ENCODE measurements at regions not wholly inside any gene's neighbourhood (a gene's known extent, or its start where the extent isn't known, plus 50 kb on each side); places are given as distances from the start of the nearest gene placed in this dataset.

DNA sequence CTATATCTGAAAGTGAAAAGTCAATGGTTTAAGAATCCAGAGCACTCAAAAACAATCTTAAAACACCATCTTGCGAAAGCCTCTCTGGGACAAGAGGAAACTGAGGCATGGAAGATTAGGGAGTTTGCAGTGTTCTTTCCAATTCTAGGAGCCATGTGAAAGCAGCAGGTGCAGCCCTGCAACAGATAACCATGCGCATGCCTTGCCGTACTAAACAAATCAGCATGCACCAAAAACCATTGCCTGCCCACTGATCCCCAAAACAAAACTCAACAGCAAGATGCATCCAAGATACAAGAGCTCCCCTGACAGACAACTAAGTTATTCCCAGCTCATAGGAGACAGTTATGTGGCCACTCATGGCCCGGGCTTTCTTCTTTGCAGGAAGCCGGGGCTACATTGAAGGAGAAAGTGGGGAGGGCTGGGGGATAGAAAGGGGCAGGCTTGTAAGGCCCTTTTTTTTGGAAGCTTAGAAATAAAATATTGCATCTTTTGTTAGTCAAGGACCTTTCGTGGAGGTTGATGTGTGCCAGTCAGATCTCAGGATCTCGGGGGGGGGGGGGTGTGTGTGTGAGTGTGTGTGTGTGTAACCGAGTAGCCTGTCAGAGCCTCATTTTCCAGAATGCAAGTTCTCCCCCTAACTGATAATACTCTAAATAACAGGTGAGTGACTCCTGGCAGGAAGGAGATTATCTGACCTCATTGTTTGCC is 178.4 kb downstream of the MBOAT1 start (continued):
- no peak for TF ChIP-seq OVOL3 (tag by site-specific recombination; IDR thresholded peaks at IDR 0.05)
- no peak for TF ChIP-seq ZNF302 (tag by site-specific recombination; IDR thresholded peaks at IDR 0.05; ENCODE audit: low read depth)
- TF ChIP-seq, protein P1, sequence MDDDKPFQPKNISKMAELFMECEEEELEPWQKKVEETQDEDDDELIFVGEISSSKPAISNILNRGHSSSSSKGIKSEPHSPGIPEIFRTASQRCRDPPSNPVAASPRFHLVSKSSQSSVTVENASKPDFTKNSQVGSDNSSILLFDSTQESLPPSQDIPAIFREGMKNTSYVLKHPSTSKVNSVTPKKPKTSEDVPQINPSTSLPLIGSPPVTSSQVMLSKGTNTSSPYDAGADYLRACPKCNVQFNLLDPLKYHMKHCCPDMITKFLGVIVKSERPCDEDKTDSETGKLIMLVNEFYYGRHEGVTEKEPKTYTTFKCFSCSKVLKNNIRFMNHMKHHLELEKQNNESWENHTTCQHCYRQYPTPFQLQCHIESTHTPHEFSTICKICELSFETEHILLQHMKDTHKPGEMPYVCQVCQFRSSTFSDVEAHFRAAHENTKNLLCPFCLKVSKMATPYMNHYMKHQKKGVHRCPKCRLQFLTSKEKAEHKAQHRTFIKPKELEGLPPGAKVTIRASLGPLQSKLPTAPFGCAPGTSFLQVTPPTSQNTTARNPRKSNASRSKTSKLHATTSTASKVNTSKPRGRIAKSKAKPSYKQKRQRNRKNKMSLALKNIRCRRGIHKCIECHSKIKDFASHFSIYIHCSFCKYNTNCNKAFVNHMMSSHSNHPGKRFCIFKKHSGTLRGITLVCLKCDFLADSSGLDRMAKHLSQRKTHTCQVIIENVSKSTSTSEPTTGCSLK (tag by site-specific recombination; IDR thresholded peaks at IDR 0.05) = no peak
- no peak for TF ChIP-seq ZNF37A (tag by site-specific recombination; IDR thresholded peaks at IDR 0.05)
- no peak for TF ChIP-seq ZNF140 (tag by site-specific recombination; IDR thresholded peaks at IDR 0.05)
- no peak for TF ChIP-seq ZNF138 (tag by site-specific recombination; IDR thresholded peaks at IDR 0.05; ENCODE audit: borderline replicate concordance)

DNA sequence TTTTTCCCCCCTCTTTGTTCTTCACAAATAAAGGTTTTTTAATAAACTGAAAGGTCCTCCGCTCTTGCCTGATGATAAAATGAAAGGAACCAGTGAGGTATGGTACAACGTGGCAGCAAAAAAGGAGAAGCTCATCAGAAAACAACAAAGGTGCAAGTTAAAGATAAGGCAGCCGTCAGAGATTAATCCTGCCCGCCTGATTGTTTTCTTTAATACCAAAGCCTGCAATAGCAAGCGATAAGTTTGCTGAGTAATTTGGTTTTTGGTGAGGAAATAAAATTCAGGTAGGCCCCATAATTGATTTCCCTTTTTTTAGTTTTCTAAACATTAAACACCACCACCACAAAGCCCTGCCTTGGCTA is 177.9 kb downstream of the MBOAT1 start:
- POLR2A ChIA-PET = no interaction called here
- no peaks in the 10 kb centered on the region for H3K4me1 ChIP-seq (ENCODE audit: control insufficient read depth, insufficient read depth, low read length)

DNA sequence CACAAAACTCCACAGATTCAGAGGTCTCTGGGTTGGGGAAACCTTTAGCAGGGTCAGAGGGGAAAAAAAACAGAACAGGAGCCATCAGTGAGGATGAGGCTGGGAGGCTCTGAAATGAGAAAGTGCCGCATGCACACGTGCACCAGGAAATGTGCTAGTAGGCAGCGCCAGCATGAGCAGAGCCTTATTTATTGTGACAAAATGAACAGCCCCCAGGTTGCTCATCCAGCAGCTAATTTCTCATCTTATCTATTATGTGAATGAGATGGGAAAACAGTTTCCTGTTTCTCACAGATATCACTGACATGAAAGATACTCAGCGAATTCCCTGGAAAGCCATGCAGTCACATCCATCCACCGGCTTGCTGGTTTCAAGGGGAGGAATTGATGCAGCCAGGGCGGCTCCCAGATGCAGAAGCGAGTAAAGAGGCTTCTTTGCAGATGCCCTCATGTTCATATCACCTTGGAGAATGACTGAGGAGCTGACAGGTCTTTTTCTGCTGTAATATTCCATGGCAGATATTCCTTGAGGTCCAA is 176.1 kb downstream of the MBOAT1 start:
- Histone ChIP-seq H3K27ac (ENCODE audit: extremely low read depth, low read depth, low read length) (no peak overlapping the region), H3K4me1 (ENCODE audit: control insufficient read depth, insufficient read depth, low read length) (no peaks in the 10 kb centered on the region), H3K36me3 (ENCODE audit: control insufficient read depth in 2 of 2, insufficient read depth in 1 of 2, low read length in 2 of 2) (no peaks in the 10 kb centered on the region), H3K9me3 (ENCODE audit: control insufficient read depth, insufficient read depth, low read depth, low read length) (no peaks in the 10 kb centered on the region), H3K4me3 (ENCODE audit: low read depth, low read length) (no peak overlapping the region)
- POLR2A ChIA-PET = no interaction called here
- CTCF ChIA-PET = interaction anchor here (0.6 to 1.1 kb wide), 2 partner anchors 21 to 408 kb away, joined by 3 to 6 read pairs; no protein-coding TSS in a partner anchor
- TF ChIP-seq, protein P2, sequence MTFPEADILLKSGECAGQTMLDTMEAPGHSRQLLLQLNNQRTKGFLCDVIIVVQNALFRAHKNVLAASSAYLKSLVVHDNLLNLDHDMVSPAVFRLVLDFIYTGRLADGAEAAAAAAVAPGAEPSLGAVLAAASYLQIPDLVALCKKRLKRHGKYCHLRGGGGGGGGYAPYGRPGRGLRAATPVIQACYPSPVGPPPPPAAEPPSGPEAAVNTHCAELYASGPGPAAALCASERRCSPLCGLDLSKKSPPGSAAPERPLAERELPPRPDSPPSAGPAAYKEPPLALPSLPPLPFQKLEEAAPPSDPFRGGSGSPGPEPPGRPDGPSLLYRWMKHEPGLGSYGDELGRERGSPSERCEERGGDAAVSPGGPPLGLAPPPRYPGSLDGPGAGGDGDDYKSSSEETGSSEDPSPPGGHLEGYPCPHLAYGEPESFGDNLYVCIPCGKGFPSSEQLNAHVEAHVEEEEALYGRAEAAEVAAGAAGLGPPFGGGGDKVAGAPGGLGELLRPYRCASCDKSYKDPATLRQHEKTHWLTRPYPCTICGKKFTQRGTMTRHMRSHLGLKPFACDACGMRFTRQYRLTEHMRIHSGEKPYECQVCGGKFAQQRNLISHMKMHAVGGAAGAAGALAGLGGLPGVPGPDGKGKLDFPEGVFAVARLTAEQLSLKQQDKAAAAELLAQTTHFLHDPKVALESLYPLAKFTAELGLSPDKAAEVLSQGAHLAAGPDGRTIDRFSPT (tag by site-specific recombination; IDR thresholded peaks at IDR 0.05) = no peak
- TF ChIP-seq YY1 (tag by site-specific recombination; IDR thresholded peaks at IDR 0.05) = no peak
- no peak for TF ChIP-seq ZNF302 (tag by site-specific recombination; IDR thresholded peaks at IDR 0.05; ENCODE audit: low read depth)
- TF ChIP-seq, protein P3, sequence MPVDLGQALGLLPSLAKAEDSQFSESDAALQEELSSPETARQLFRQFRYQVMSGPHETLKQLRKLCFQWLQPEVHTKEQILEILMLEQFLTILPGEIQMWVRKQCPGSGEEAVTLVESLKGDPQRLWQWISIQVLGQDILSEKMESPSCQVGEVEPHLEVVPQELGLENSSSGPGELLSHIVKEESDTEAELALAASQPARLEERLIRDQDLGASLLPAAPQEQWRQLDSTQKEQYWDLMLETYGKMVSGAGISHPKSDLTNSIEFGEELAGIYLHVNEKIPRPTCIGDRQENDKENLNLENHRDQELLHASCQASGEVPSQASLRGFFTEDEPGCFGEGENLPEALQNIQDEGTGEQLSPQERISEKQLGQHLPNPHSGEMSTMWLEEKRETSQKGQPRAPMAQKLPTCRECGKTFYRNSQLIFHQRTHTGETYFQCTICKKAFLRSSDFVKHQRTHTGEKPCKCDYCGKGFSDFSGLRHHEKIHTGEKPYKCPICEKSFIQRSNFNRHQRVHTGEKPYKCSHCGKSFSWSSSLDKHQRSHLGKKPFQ (tag by site-specific recombination; IDR thresholded peaks at IDR 0.05) = no peak
- TF ChIP-seq ZNF155 (tag by site-specific recombination; IDR thresholded peaks at IDR 0.05) = no peak
- no peak for TF ChIP-seq ZNF514 (tag by site-specific recombination; IDR thresholded peaks at IDR 0.05)
- no peak for TF ChIP-seq ZNF610 (tag by site-specific recombination; IDR thresholded peaks at IDR 0.05; ENCODE audit: borderline replicate concordance)
- no peak for TF ChIP-seq ZBTB21 (tag by site-specific recombination; IDR thresholded peaks at IDR 0.05)
- TF ChIP-seq ZNF548 (tag by site-specific recombination; IDR thresholded peaks at IDR 0.05) = no peak
- TF ChIP-seq ZNF266 (tag by site-specific recombination; IDR thresholded peaks at IDR 0.05; ENCODE audit: low read depth) = no peak
- no peak for TF ChIP-seq ZNF561 (tag by site-specific recombination; IDR thresholded peaks at IDR 0.05; ENCODE audit: borderline replicate concordance)

More for the DNA sequence above, 177.9 kb downstream of the MBOAT1 start:
- TF ChIP-seq ZNF558 (tag by site-specific recombination; IDR thresholded peaks at IDR 0.05) (no peak), ZFP37 (tag by site-specific recombination; IDR thresholded peaks at IDR 0.05) (no peak), ZSCAN23 (tag by site-specific recombination; IDR thresholded peaks at IDR 0.05) (no peak)
- TF ChIP-seq, protein P4, sequence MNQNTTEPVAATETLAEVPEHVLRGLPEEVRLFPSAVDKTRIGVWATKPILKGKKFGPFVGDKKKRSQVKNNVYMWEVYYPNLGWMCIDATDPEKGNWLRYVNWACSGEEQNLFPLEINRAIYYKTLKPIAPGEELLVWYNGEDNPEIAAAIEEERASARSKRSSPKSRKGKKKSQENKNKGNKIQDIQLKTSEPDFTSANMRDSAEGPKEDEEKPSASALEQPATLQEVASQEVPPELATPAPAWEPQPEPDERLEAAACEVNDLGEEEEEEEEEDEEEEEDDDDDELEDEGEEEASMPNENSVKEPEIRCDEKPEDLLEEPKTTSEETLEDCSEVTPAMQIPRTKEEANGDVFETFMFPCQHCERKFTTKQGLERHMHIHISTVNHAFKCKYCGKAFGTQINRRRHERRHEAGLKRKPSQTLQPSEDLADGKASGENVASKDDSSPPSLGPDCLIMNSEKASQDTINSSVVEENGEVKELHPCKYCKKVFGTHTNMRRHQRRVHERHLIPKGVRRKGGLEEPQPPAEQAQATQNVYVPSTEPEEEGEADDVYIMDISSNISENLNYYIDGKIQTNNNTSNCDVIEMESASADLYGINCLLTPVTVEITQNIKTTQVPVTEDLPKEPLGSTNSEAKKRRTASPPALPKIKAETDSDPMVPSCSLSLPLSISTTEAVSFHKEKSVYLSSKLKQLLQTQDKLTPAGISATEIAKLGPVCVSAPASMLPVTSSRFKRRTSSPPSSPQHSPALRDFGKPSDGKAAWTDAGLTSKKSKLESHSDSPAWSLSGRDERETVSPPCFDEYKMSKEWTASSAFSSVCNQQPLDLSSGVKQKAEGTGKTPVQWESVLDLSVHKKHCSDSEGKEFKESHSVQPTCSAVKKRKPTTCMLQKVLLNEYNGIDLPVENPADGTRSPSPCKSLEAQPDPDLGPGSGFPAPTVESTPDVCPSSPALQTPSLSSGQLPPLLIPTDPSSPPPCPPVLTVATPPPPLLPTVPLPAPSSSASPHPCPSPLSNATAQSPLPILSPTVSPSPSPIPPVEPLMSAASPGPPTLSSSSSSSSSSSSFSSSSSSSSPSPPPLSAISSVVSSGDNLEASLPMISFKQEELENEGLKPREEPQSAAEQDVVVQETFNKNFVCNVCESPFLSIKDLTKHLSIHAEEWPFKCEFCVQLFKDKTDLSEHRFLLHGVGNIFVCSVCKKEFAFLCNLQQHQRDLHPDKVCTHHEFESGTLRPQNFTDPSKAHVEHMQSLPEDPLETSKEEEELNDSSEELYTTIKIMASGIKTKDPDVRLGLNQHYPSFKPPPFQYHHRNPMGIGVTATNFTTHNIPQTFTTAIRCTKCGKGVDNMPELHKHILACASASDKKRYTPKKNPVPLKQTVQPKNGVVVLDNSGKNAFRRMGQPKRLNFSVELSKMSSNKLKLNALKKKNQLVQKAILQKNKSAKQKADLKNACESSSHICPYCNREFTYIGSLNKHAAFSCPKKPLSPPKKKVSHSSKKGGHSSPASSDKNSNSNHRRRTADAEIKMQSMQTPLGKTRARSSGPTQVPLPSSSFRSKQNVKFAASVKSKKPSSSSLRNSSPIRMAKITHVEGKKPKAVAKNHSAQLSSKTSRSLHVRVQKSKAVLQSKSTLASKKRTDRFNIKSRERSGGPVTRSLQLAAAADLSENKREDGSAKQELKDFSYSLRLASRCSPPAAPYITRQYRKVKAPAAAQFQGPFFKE (tag by site-specific recombination; IDR thresholded peaks at IDR 0.05; ENCODE audit: borderline replicate concordance) = no peak
- Histone ChIP-seq H3K36me3 (ENCODE audit: control insufficient read depth in 2 of 2, insufficient read depth in 1 of 2, low read length in 2 of 2) (no peaks in the 10 kb centered on the region), H3K4me3 (ENCODE audit: low read depth, low read length) (no peak overlapping the region), H3K9me3 (ENCODE audit: control insufficient read depth, insufficient read depth, low read depth, low read length) (no peaks in the 10 kb centered on the region), H3K27ac (ENCODE audit: extremely low read depth, low read depth, low read length) (no peak overlapping the region)
- CTCF ChIA-PET = interaction anchor here (0.6 to 1.1 kb wide), 2 partner anchors 12 to 443 kb away, joined by 4 to 10 read pairs; no protein-coding TSS in a partner anchor
